Stomach (tissue), 4 donors: ENCODE measurements at regions not wholly inside any gene's neighbourhood (a gene's known extent, or its start where the extent isn't known, plus 50 kb on each side); places are given as distances from the start of the nearest gene placed in this dataset.

Experiments
- EP300 ChIP-seq: sonication (generic); formaldehyde crosslinking; IDR thresholded peaks from one replicate; pipeline ENCODE4 v1.6.1; 2017; ENCODE audit warnings: antibody characterized with exemption
- POLR2A ChIP-seq, 4 donors: fragments of 450-650 bp; IDR thresholded peaks; one replicate each; pipeline ENCODE4 v1.6.1; 2016; ENCODE audit warnings: antibody characterized with exemption in 4 of 4, control low read depth in 2 of 4, mild to moderate bottlenecking in 1 of 4, moderate library complexity in 1 of 4
- TF ChIP-seq, protein P1 (sequence below), 7 experiments: fragments of 450-650 bp in 4 of 7; fragments of 200-600 bp in 3 of 7; sonication (generic) in 3 of 7; IDR thresholded peaks; one replicate each; pipeline ENCODE4 v1.5.1; 2016 to 2019; ENCODE audit warnings: antibody characterized with exemption in 7 of 7, control low read depth in 2 of 7, mild to moderate bottlenecking in 1 of 7

DNA sequence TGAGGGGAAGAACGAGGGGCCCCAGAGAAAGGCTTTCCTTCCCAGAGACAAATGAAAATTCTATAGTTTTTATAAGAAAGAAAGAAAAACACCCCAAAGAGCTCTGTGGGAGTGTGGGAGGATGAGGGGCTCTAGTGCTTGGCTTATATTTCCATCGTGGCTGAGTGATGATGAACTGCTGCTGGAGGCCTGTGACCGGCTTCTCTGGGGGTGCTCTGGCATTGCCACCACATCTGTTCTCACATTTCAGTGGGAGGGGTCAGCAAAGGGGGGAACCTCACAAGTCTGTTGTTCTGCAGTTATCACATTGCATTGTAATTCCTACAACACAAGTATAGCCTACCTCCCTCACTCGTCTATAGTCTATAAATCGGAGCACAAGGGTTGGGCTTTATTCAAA lies 67.6 kb upstream of the BACH2 start:
- TF ChIP-seq, protein P1, sequence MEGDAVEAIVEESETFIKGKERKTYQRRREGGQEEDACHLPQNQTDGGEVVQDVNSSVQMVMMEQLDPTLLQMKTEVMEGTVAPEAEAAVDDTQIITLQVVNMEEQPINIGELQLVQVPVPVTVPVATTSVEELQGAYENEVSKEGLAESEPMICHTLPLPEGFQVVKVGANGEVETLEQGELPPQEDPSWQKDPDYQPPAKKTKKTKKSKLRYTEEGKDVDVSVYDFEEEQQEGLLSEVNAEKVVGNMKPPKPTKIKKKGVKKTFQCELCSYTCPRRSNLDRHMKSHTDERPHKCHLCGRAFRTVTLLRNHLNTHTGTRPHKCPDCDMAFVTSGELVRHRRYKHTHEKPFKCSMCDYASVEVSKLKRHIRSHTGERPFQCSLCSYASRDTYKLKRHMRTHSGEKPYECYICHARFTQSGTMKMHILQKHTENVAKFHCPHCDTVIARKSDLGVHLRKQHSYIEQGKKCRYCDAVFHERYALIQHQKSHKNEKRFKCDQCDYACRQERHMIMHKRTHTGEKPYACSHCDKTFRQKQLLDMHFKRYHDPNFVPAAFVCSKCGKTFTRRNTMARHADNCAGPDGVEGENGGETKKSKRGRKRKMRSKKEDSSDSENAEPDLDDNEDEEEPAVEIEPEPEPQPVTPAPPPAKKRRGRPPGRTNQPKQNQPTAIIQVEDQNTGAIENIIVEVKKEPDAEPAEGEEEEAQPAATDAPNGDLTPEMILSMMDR (IDR thresholded peaks at IDR 0.05), result no peak
- no peak for TF ChIP-seq POLR2A (IDR thresholded peaks at IDR 0.05)
- no peak for TF ChIP-seq EP300
